GM12878 (cell line): ENCODE measurements at regions not wholly inside any gene's neighbourhood (a gene's known extent, or its start where the extent isn't known, plus 50 kb on each side); places are given as distances from the start of the nearest gene placed in this dataset.

Source experiments
- ATAC-seq: fragments of 200-7000 bp; cut with Tn5 transposase; 3 replicates; pipeline ENCODE4 v1.9.1; 2020; ENCODE audit warnings: mild to moderate bottlenecking, moderate library complexity
- BruUV-seq: library from RNA; stranded (reverse); fragments of 400-500 nt; replicated peaks from 2 replicates; lab custom pipeline; 2021; lab: Mats Ljungman, UMichigan
- CTCF ChIA-PET: fragments of 300-600 bp; sonication (Branson Sonifier 250); formaldehyde crosslinking; extraction: SDS; loops from one replicate; lab custom pipeline; 2021; ENCODE audit warnings: inconsistent platforms; lab: Yijun Ruan, JAX
- POLR2A ChIA-PET: fragments of 350-600 bp; formaldehyde crosslinking; extraction: SDS; loops from one replicate; lab custom pipeline; 2021; ENCODE audit warnings: inconsistent platforms; lab: Charles Lee
- RAD21 ChIA-PET: fragments of 300-600 bp; sonication (Branson Sonifier 250); formaldehyde crosslinking; loops from one replicate; lab custom pipeline; 2023; ENCODE audit warnings: antibody characterized with exemption; ENCODE audit not compliant: unreplicated experiment; lab: Charles Lee
- SMC1A ChIA-PET: fragments of 300-600 bp; sonication (Branson Sonifier 250); formaldehyde crosslinking; loops from one replicate; lab custom pipeline; 2023; ENCODE audit not compliant: unreplicated experiment, uncharacterized antibody; lab: Charles Lee
- DNase-seq: peaks from one replicate; pipeline ENCODE4 v3.0.0-alpha.2; 2011; ENCODE audit warnings: low read depth, low spot score
- FAIRE-seq: peaks from 3 replicates; lab custom pipeline; 2011; peaks lifted over from hg19 to GRCh38; lab: Jason Lieb, UNC
- H2AFZ ChIP-seq: 2 replicates; pipeline ENCODE4 v1.6.0; 2011; ENCODE audit warnings: low read depth, low read length, control low read depth; ENCODE audit not compliant: control insufficient read depth
- H3K27ac ChIP-seq: 2 replicates; pipeline ENCODE4 v1.5.1; 2011; ENCODE audit warnings: control low read depth; ENCODE audit not compliant: control insufficient read depth, insufficient read depth
- H3K27me3 ChIP-seq, 2 experiments: replicated peaks in 1 of 2; 2 replicates each; pipeline versions ENCODE4 v1.6.0 to v1.6.1; 2011; ENCODE audit warnings: low read length in 1 of 2; ENCODE audit not compliant: control insufficient read depth in 2 of 2, insufficient read depth in 2 of 2
- H3K36me3 ChIP-seq, 2 experiments: 2 replicates each; pipeline ENCODE4 v1.5.1; 2011; ENCODE audit warnings: low read length in 1 of 2; ENCODE audit not compliant: control insufficient read depth in 2 of 2, insufficient read depth in 2 of 2
- H3K4me1 ChIP-seq: 2 replicates; pipeline ENCODE4 v1.6.1; 2011; ENCODE audit warnings: mild to moderate bottlenecking, low read length, moderate library complexity, mixed read lengths; ENCODE audit not compliant: control insufficient read depth, insufficient read depth
- H3K4me2 ChIP-seq: 2 replicates; pipeline ENCODE4 v1.6.0; 2011; ENCODE audit warnings: control low read depth; ENCODE audit not compliant: control insufficient read depth, insufficient read depth
- H3K4me3 ChIP-seq: fragments of 200-600 bp; sonication (generic); 2 replicates; pipeline ENCODE4 v1.5.1; 2016
- H3K79me2 ChIP-seq: 2 replicates; pipeline ENCODE4 v1.6.0; 2011; ENCODE audit warnings: low read length; ENCODE audit not compliant: control insufficient read depth, insufficient read depth
- H3K9ac ChIP-seq: 2 replicates; pipeline ENCODE4 v1.8.0; 2011; ENCODE audit warnings: low read length, control low read depth, mixed read lengths; ENCODE audit not compliant: control insufficient read depth, insufficient read depth
- H3K9me3 ChIP-seq: replicated peaks from 3 replicates; pipeline ENCODE4 v1.5.1; 2011; ENCODE audit warnings: mild to moderate bottlenecking, low read length; ENCODE audit not compliant: control insufficient read depth, insufficient read depth
- H4K20me1 ChIP-seq: 2 replicates; pipeline ENCODE4 v1.6.0; 2011; ENCODE audit not compliant: control insufficient read depth, insufficient read depth
- CEBPB ChIP-seq, 2 experiments: fragments of 150-350 bp in 1 of 2; IDR thresholded peaks; 2 replicates each; pipeline ENCODE4 v1.6.1; 2012 to 2014; ENCODE audit warnings: low read depth in 2 of 2, low read length in 2 of 2, borderline replicate concordance in 1 of 2, inconsistent platforms in 1 of 2
- CHD1 ChIP-seq: IDR thresholded peaks from 2 replicates; pipeline ENCODE4 v1.6.1; 2012; ENCODE audit warnings: low read depth, low read length, improper control_type of control experiment
- FOXM1 ChIP-seq: IDR thresholded peaks from 2 replicates; pipeline ENCODE4 v1.6.1; 2012; ENCODE audit warnings: low read depth, mild to moderate bottlenecking, inconsistent platforms, low read length, moderate library complexity
- IRF4 ChIP-seq: IDR thresholded peaks from 2 replicates; pipeline ENCODE4 v1.6.1; 2011; ENCODE audit warnings: low read depth, low read length
- NFYA ChIP-seq: IDR thresholded peaks from 2 replicates; pipeline ENCODE4 v1.6.1; 2011; ENCODE audit warnings: low read depth, mild to moderate bottlenecking, low read length, improper control_type of control experiment, borderline replicate concordance
- RB1 ChIP-seq: fragments of 450-650 bp; formaldehyde crosslinking; IDR thresholded peaks from 2 replicates; pipeline ENCODE4 v1.6.1; 2017; ENCODE audit warnings: mild to moderate bottlenecking, borderline replicate concordance
- RFX5 ChIP-seq: IDR thresholded peaks from 2 replicates; pipeline ENCODE4 v1.6.1; 2011; ENCODE audit warnings: low read depth, low read length, improper control_type of control experiment
- RUNX3 ChIP-seq: IDR thresholded peaks from 2 replicates; pipeline ENCODE4 v1.6.1; 2012; ENCODE audit warnings: low read length, inconsistent platforms
- SMARCA5 ChIP-seq: fragments of 450-650 bp; IDR thresholded peaks from 2 replicates; pipeline ENCODE4 v1.6.1; 2017; ENCODE audit warnings: mild to moderate bottlenecking
- SPI1 ChIP-seq: IDR thresholded peaks from 2 replicates; pipeline ENCODE4 v1.6.1; 2011; ENCODE audit warnings: low read depth, mild to moderate bottlenecking, low read length, moderate library complexity, borderline replicate concordance; ENCODE audit not compliant: insufficient read depth
- SREBF2 ChIP-seq: IDR thresholded peaks from 2 replicates; pipeline ENCODE4 v1.6.1; 2012; ENCODE audit warnings: mild to moderate bottlenecking, low read length
- SUZ12 ChIP-seq: fragments of 200-600 bp; sonication (generic); IDR thresholded peaks from one replicate; pipeline ENCODE4 v1.6.1; 2018; ENCODE audit warnings: antibody characterized with exemption, mild to moderate bottlenecking; ENCODE audit not compliant: unreplicated experiment
- TAF1 ChIP-seq: IDR thresholded peaks from 2 replicates; pipeline ENCODE4 v1.6.1; 2011; ENCODE audit warnings: mild to moderate bottlenecking, low read depth, low read length, borderline replicate concordance
- USF2 ChIP-seq: IDR thresholded peaks from 2 replicates; pipeline ENCODE4 v1.6.1; 2011; ENCODE audit warnings: low read depth, low read length, improper control_type of control experiment, borderline replicate concordance
- ZBTB4 ChIP-seq: fragments of 450-650 bp; formaldehyde crosslinking; IDR thresholded peaks from 2 replicates; pipeline ENCODE4 v1.4.0; 2022; ENCODE audit warnings: mild to moderate bottlenecking, moderate library complexity
- in situ Hi-C: fragments of 300-500 bp; cut with MboI; formaldehyde crosslinking; loops from 9 replicates; pipeline ENCODE4 v1.14.3; 2018; ENCODE audit warnings: mixed read lengths
- intact Hi-C: fragments of 100-400 bp; cut with micrococcal nuclease; formaldehyde crosslinking; loops from one replicate; pipeline ENCODE4 v1.14.2; 2022; ENCODE audit not compliant: unreplicated experiment
- TF ChIP-seq, protein P1 (sequence below): fragments of 450-650 bp; IDR thresholded peaks from 2 replicates; pipeline ENCODE4 v1.6.1; 2016; ENCODE audit warnings: mild to moderate bottlenecking
- TF ChIP-seq, protein P2 (sequence below): fragments of 450-650 bp; IDR thresholded peaks from 2 replicates; pipeline ENCODE4 v1.6.1; 2018; ENCODE audit warnings: borderline replicate concordance, mild to moderate bottlenecking; ENCODE audit not compliant: partially characterized antibody
- TF ChIP-seq, protein P3 (sequence below): IDR thresholded peaks from 2 replicates; pipeline ENCODE4 v1.6.1; 2011; ENCODE audit warnings: borderline replicate concordance, low read depth, mild to moderate bottlenecking, moderate library complexity, mixed read lengths, low read length; ENCODE audit not compliant: insufficient read depth; ENCODE audit errors: extremely low read length

GRCh38 chr2:160741271-160741670, 247.7 kb upstream of the RBMS1 start:
- Histone ChIP-seq H3K36me3 (no peaks in the 10 kb centered on the region), H3K79me2 (no peaks in the 10 kb centered on the region), H3K4me2 (no peak overlapping the region), H3K4me3 (no peak overlapping the region), H3K4me1 (no peaks in the 10 kb centered on the region), H3K9ac (no peak overlapping the region), H3K9me3 (no peaks in the 10 kb centered on the region), H3K27ac (no peak overlapping the region), H2AFZ (no peak overlapping the region), H4K20me1 (no peaks in the 10 kb centered on the region), H3K27me3 (no peaks in the 10 kb centered on the region)
- FAIRE-seq, result no peak
- DNase-seq, result no peak
- CTCF ChIA-PET, result interaction anchor here (0.6 kb wide), 1 partner anchor 87 kb away, joined by 3 read pairs; no protein-coding TSS in a partner anchor
- SMC1A ChIA-PET, result no interaction called here
- intact Hi-C loops (no loop called here), in situ Hi-C loops (no loop called here)
- RAD21 ChIA-PET, result no interaction called here
- POLR2A ChIA-PET, result no interaction called here
- ATAC-seq, result no peak
- no TSS peak for BruUV-seq
- TF ChIP-seq RUNX3 (no peak), IRF4 (no peak), TAF1 (no peak), FOXM1 (no peak), USF2 (no peak), SUZ12 (no peak), SREBF2 (no peak), RFX5 (no peak), ZBTB4 (no peak), CHD1 (no peak), CEBPB (IDR thresholded peaks at IDR 0.05; ENCODE audit: borderline replicate concordance in 1 of 2, low read depth in 2 of 2, low read length in 2 of 2) (no peak), SMARCA5 (no peak), SPI1 (no peak), RB1 (no peak), NFYA (no peak)
- TF ChIP-seq, protein P1, sequence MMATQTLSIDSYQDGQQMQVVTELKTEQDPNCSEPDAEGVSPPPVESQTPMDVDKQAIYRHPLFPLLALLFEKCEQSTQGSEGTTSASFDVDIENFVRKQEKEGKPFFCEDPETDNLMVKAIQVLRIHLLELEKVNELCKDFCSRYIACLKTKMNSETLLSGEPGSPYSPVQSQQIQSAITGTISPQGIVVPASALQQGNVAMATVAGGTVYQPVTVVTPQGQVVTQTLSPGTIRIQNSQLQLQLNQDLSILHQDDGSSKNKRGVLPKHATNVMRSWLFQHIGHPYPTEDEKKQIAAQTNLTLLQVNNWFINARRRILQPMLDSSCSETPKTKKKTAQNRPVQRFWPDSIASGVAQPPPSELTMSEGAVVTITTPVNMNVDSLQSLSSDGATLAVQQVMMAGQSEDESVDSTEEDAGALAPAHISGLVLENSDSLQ, result no peak
- TF ChIP-seq, protein P2, sequence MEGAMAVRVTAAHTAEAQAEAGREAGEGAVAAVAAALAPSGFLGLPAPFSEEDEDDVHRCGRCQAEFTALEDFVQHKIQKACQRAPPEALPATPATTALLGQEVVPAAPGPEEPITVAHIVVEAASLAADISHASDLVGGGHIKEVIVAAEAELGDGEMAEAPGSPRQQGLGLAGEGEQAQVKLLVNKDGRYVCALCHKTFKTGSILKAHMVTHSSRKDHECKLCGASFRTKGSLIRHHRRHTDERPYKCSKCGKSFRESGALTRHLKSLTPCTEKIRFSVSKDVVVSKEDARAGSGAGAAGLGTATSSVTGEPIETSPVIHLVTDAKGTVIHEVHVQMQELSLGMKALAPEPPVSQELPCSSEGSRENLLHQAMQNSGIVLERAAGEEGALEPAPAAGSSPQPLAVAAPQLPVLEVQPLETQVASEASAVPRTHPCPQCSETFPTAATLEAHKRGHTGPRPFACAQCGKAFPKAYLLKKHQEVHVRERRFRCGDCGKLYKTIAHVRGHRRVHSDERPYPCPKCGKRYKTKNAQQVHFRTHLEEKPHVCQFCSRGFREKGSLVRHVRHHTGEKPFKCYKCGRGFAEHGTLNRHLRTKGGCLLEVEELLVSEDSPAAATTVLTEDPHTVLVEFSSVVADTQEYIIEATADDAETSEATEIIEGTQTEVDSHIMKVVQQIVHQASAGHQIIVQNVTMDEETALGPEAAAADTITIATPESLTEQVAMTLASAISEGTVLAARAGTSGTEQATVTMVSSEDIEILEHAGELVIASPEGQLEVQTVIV, result no peak
- TF ChIP-seq, protein P3, sequence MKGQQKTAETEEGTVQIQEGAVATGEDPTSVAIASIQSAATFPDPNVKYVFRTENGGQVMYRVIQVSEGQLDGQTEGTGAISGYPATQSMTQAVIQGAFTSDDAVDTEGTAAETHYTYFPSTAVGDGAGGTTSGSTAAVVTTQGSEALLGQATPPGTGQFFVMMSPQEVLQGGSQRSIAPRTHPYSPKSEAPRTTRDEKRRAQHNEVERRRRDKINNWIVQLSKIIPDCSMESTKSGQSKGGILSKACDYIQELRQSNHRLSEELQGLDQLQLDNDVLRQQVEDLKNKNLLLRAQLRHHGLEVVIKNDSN, result no peak
